LNCaP clone FGC (cell line): ENCODE measurements at regions not wholly inside any gene's neighbourhood (a gene's known extent, or its start where the extent isn't known, plus 50 kb on each side); places are given as distances from the start of the nearest gene placed in this dataset.
A peak's percentile ranks its signal among the peaks of the same experiment; 100 is the strongest.

Experiments used
- DNase-seq: peaks from one replicate; pipeline ENCODE4 v3.0.0-alpha.2; 2011; ENCODE audit warnings: low read depth
- H3K4me3 ChIP-seq: 2 replicates; pipeline ENCODE4 v1.5.1; 2011; ENCODE audit warnings: mild to moderate bottlenecking, low read depth, low read length, control low read depth
- CTCF ChIP-seq: IDR thresholded peaks from 2 replicates; pipeline ENCODE4 v1.5.1; 2012; ENCODE audit warnings: mild to moderate bottlenecking; ENCODE audit not compliant: control insufficient read depth, insufficient read depth; ENCODE audit errors: extremely low read depth

- TF ChIP-seq CTCF, result no peak
- DNase-seq, result no peak
- H3K4me3 ChIP-seq, result no peak overlapping the region
These were observed 174.8 kb downstream of the IBTK start for GRCh38 chr6:82072751-82073150.

GRCh38 chr6:82072121-82072521 is 175.4 kb downstream of the IBTK start:
- peak; percentile 54 for DNase-seq
- no peak for TF ChIP-seq CTCF
- H3K4me3 ChIP-seq, result no peak overlapping the region

DNA sequence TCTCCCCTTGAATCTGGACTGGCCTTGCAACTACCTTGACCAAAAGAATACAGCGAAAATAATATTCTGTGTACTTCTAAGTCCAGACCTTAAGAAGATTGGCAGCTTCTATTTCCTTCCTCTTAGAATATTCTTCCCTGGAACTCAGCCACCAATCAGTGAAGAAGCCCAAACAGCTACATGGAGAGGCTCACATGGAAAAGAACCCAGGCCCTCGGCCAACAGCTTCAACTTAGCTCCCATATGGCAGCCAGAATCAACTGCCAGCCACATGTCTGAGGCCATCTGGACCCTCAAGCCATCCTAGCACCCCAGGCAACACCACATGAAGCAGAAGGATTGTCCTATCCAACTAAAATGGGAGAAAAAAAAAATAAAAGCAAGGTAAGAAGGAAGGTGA is 178.8 kb downstream of the IBTK start:
- no peak for DNase-seq
- TF ChIP-seq CTCF, result no peak
- no peak overlapping the region for H3K4me3 ChIP-seq

GRCh38 chr6:82066991-82067411 is 180.5 kb downstream of the IBTK start:
- H3K4me3 ChIP-seq, result no peak overlapping the region
- TF ChIP-seq CTCF, result no peak
- no peak for DNase-seq

DNA sequence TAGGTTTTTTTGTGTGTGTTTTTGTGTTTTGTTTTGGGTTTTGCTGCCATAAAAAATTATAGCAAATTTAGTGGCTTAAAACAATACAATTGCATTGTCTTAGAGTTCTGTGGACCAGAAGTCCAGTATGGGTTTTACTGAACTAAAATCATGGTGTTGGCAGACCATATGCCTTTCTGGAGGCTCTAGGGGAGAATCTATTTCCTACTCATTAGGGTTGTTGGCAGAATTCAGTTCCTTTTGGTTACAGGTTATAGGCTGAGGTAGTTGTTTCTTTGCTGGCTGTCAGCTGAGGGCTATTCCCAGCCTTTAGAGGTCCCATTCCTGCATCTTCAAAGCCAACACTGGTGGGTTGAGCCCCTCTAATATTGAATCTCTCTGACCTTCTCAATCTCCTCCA is 181.3 kb downstream of the IBTK start:
- no peak for DNase-seq
- no peak overlapping the region for H3K4me3 ChIP-seq
- TF ChIP-seq CTCF, result no peak

- no peak overlapping the region for H3K4me3 ChIP-seq
- DNase-seq, result no peak
- TF ChIP-seq CTCF, result no peak
These were observed 184.0 kb downstream of the IBTK start for GRCh38 chr6:82063574-82063973.

GRCh38 chr6:82062219-82062618 is 185.3 kb downstream of the IBTK start:
- H3K4me3 ChIP-seq, result no peak overlapping the region
- TF ChIP-seq CTCF, result no peak
- DNase-seq, result no peak
